HepG2 (cell line): ENCODE measurements at regions not wholly inside any gene's neighbourhood (a gene's known extent, or its start where the extent isn't known, plus 50 kb on each side); places are given as distances from the start of the nearest gene placed in this dataset.

Experiments used
- ATAC-seq: fragments of 200-7000 bp; cut with Tn5 transposase; 3 replicates; pipeline ENCODE4 v1.9.1; 2020; ENCODE audit warnings: mild to moderate bottlenecking, moderate library complexity
- BruUV-seq: library from RNA; stranded (reverse); fragments of 400-500 nt; replicated peaks from 2 replicates; lab custom pipeline; 2021; lab: Mats Ljungman, UMichigan
- CTCF ChIA-PET: fragments of 300-600 bp; formaldehyde crosslinking; extraction: SDS; loops from one replicate; lab custom pipeline; 2021; ENCODE audit warnings: low total read pairs, inconsistent platforms, low intra/inter-chr PET ratio; lab: Yijun Ruan, JAX
- POLR2A ChIA-PET: fragments of 350-600 bp; sonication (Branson Sonifier 250); formaldehyde crosslinking; loops from one replicate; lab custom pipeline; 2020; ENCODE audit warnings: antibody characterized with exemption, inconsistent platforms; lab: Yijun Ruan, JAX
- DNase-seq: peaks from one replicate; pipeline ENCODE4 v3.0.0-alpha.2; 2015; ENCODE audit warnings: low spot score
- FAIRE-seq: peaks from 3 replicates; lab custom pipeline; 2011; peaks lifted over from hg19 to GRCh38; lab: Jason Lieb, UNC
- H2AFZ ChIP-seq: one replicate; pipeline ENCODE4 v1.6.1; 2011; ENCODE audit warnings: low read length, inconsistent platforms
- H3K27ac ChIP-seq: fragments of 300-600 bp; 3 replicates; pipeline ENCODE4 v1.8.0; 2011; ENCODE audit warnings: mixed run types, mild to moderate bottlenecking, mixed read lengths, low read length, inconsistent platforms; ENCODE audit not compliant: insufficient read depth; ENCODE audit errors: extremely low read length
- H3K27me3 ChIP-seq, 2 experiments: fragments of 200-600 bp in 1 of 2; 2 replicates in 1 of 2; 3 replicates in 1 of 2; pipeline versions ENCODE4 v1.6.0 to v1.8.0; 2011; ENCODE audit warnings: low read length in 2 of 2, mild to moderate bottlenecking in 2 of 2, moderate library complexity in 2 of 2, inconsistent platforms in 1 of 2; ENCODE audit not compliant: insufficient read depth in 2 of 2, control insufficient read depth in 1 of 2
- H3K36me3 ChIP-seq, 2 experiments: fragments of 200-600 bp in 1 of 2; replicated peaks in 1 of 2; 2 replicates in 1 of 2; 3 replicates in 1 of 2; pipeline versions ENCODE4 v1.5.1 to v1.8.0; 2011; ENCODE audit warnings: low read length in 2 of 2, inconsistent platforms in 1 of 2; ENCODE audit not compliant: insufficient read depth in 2 of 2, control insufficient read depth in 1 of 2
- H3K4me1 ChIP-seq: 2 replicates; pipeline ENCODE4 v1.5.1; 2012; ENCODE audit warnings: low read length, inconsistent platforms; ENCODE audit not compliant: insufficient read depth
- H3K4me2 ChIP-seq: 2 replicates; pipeline ENCODE4 v1.6.0; 2011; ENCODE audit warnings: low read depth, low read length, inconsistent platforms
- H3K4me3 ChIP-seq, 3 experiments: fragments of 200-600 bp in 1 of 3; sonication (generic), shearing (Covaris generic) in 1 of 3; replicated peaks in 1 of 3; 2 replicates each; pipeline ENCODE4 v1.5.1; 2011 to 2016; ENCODE audit warnings: low read length in 3 of 3, inconsistent platforms in 2 of 3, low read depth in 2 of 3, mild to moderate bottlenecking in 2 of 3, control low read depth in 1 of 3, mixed read lengths in 1 of 3; ENCODE audit not compliant: insufficient read depth in 1 of 3
- H3K79me2 ChIP-seq: one replicate; pipeline ENCODE4 v1.6.1; 2011; ENCODE audit warnings: low read length, inconsistent platforms; ENCODE audit not compliant: insufficient read depth
- H3K9ac ChIP-seq: 2 replicates; pipeline ENCODE4 v1.6.0; 2011; ENCODE audit warnings: mild to moderate bottlenecking, low read depth, low read length, inconsistent platforms; ENCODE audit not compliant: insufficient read depth
- H3K9me3 ChIP-seq: 2 replicates; pipeline ENCODE4 v1.5.1; 2012; ENCODE audit warnings: mild to moderate bottlenecking, low read length
- H4K20me1 ChIP-seq: 2 replicates; pipeline ENCODE4 v1.6.0; 2011; ENCODE audit warnings: inconsistent platforms, mild to moderate bottlenecking, low read length, moderate library complexity; ENCODE audit not compliant: insufficient read depth
- ATF2 ChIP-seq: sonication (generic); formaldehyde crosslinking; IDR thresholded peaks from 2 replicates; pipeline ENCODE4 v1.4.0; 2020; ENCODE audit warnings: missing genetic modification reagents
- ATF7 ChIP-seq, 2 experiments: fragments of 450-650 bp in 1 of 2; sonication (generic) in 1 of 2; formaldehyde crosslinking in 1 of 2; IDR thresholded peaks; 2 replicates each; pipeline versions ENCODE4 v1.4.0 to v1.6.1; 2016 to 2020; ENCODE audit warnings: antibody characterized with exemption in 1 of 2, mild to moderate bottlenecking in 1 of 2, missing genetic modification reagents in 1 of 2
- JDP2 ChIP-seq: sonication (generic); formaldehyde crosslinking; IDR thresholded peaks from 2 replicates; pipeline ENCODE4 v1.8.1; 2022; ENCODE audit warnings: missing genetic modification reagents, borderline replicate concordance
- JUND ChIP-seq: sonication (generic); formaldehyde crosslinking; IDR thresholded peaks from 2 replicates; pipeline ENCODE4 v1.8.0; 2022; ENCODE audit warnings: mild to moderate bottlenecking, missing genetic modification reagents
- KDM4B ChIP-seq: sonication (generic); formaldehyde crosslinking; IDR thresholded peaks from 2 replicates; pipeline ENCODE4 v1.4.0; 2020; ENCODE audit warnings: missing genetic modification reagents
- MTF1 ChIP-seq: sonication (generic); formaldehyde crosslinking; IDR thresholded peaks from 2 replicates; pipeline ENCODE4 v1.5.0; 2020; ENCODE audit warnings: missing genetic modification reagents
- NCOA2 ChIP-seq: sonication (generic); formaldehyde crosslinking; IDR thresholded peaks from 2 replicates; pipeline ENCODE4 v1.8.0; 2022; ENCODE audit warnings: inconsistent platforms
- SIN3A ChIP-seq: IDR thresholded peaks from 2 replicates; pipeline ENCODE4 v1.6.1; 2011; ENCODE audit warnings: low read depth, mild to moderate bottlenecking, control low read depth, low read length, borderline replicate concordance
- SOX5 ChIP-seq: IDR thresholded peaks from 2 replicates; pipeline ENCODE4 v1.6.1; 2016; ENCODE audit warnings: borderline replicate concordance
- TOE1 ChIP-seq: sonication (generic); formaldehyde crosslinking; IDR thresholded peaks from 2 replicates; pipeline ENCODE4 v1.4.0; 2020; ENCODE audit warnings: mild to moderate bottlenecking, missing genetic modification reagents
- XRCC5 ChIP-seq: fragments of 200-400 bp; formaldehyde crosslinking; optimal IDR thresholded peaks from 2 replicates; pipeline ENCODE3; 2017; ENCODE audit warnings: mild to moderate bottlenecking, low read length
- ZFP37 ChIP-seq: sonication (generic); formaldehyde crosslinking; IDR thresholded peaks from 2 replicates; pipeline ENCODE4 v1.4.0; 2020; ENCODE audit warnings: missing genetic modification reagents, borderline replicate concordance
- ZNF136 ChIP-seq: sonication (generic); formaldehyde crosslinking; IDR thresholded peaks from 2 replicates; pipeline ENCODE4 v1.8.1; 2022; ENCODE audit warnings: low read depth, mild to moderate bottlenecking, moderate library complexity, missing genetic modification reagents
- ZNF30 ChIP-seq: sonication (generic); formaldehyde crosslinking; IDR thresholded peaks from 2 replicates; pipeline ENCODE4 v1.5.0; 2020; ENCODE audit warnings: mild to moderate bottlenecking, missing genetic modification reagents
- ZNF446 ChIP-seq: sonication (generic); formaldehyde crosslinking; IDR thresholded peaks from 2 replicates; pipeline ENCODE4 v1.5.0; 2020; ENCODE audit warnings: mild to moderate bottlenecking, missing genetic modification reagents
- ZNF710 ChIP-seq: sonication (generic); formaldehyde crosslinking; IDR thresholded peaks from 2 replicates; pipeline ENCODE4 v1.5.0; 2020; ENCODE audit warnings: mild to moderate bottlenecking, missing genetic modification reagents, borderline replicate concordance
- ZNF75D ChIP-seq: sonication (generic); formaldehyde crosslinking; IDR thresholded peaks from 2 replicates; pipeline ENCODE4 v1.8.1; 2023; ENCODE audit warnings: missing genetic modification reagents, mild to moderate bottlenecking, borderline replicate concordance
- ZNF850 ChIP-seq: sonication (generic); formaldehyde crosslinking; conservative IDR thresholded peaks from 2 replicates; pipeline ENCODE4 v1.9.0; 2021; ENCODE audit warnings: mild to moderate bottlenecking, missing genetic modification reagents
- WGBS: methylation state at CpG from one replicate; pipeline ENCODE4 v1.1.6; 2017; ENCODE audit warnings: low lambda C conversion rate; 5-methylcytosine and 5-hydroxymethylcytosine counted together
- in situ Hi-C: cut with HindIII; loops from 2 replicates; pipeline ENCODE4 v1.10.0; 2017; ENCODE audit warnings: low pct_unique_long_range_greater_than_20kb; ENCODE audit not compliant: extremely low pct_ligation_motif_present
- intact Hi-C: fragments of 100-400 bp; cut with micrococcal nuclease; formaldehyde crosslinking; loops from one replicate; pipeline ENCODE4 v1.10.0; 2022; ENCODE audit not compliant: unreplicated experiment

GRCh38 chr5:51096859-51097258 lies 286.4 kb upstream of the ISL1 start (continued):
- no peak for TF ChIP-seq ZNF850 (CRISPR knock-in tag)
- no peak for TF ChIP-seq NCOA2 (CRISPR knock-in tag)
- TF ChIP-seq KDM4B: no peak
- no peak for TF ChIP-seq ZNF136 (CRISPR knock-in tag)
- no peak for TF ChIP-seq ZNF75D (CRISPR knock-in tag)
- TF ChIP-seq ATF7 (IDR thresholded peaks at IDR 0.05): no peak
- no peak for TF ChIP-seq ATF7 (CRISPR knock-in tag; IDR thresholded peaks at IDR 0.05)
- TF ChIP-seq ATF2 (CRISPR knock-in tag): no peak
- TF ChIP-seq XRCC5: no peak
- TF ChIP-seq JUND (CRISPR knock-in tag): no peak
- TF ChIP-seq, all 625 proteins: peak for 0

GRCh38 chr5:51099173-51099853 lies 283.9 kb upstream of the ISL1 start:
- Histone ChIP-seq H3K27ac (no peak overlapping the region), H2AFZ (no peak overlapping the region), H3K4me2 (no peak overlapping the region), H3K36me3 (no peaks in the 10 kb centered on the region), H3K9me3 (no peaks in the 10 kb centered on the region), H3K4me1 (no peaks in the 10 kb centered on the region), H3K79me2 (no peaks in the 10 kb centered on the region), H3K4me3 (no peak overlapping the region), H3K27me3 (no peaks in the 10 kb centered on the region), H4K20me1 (no peaks in the 10 kb centered on the region), H3K9ac (no peak overlapping the region)
- intact Hi-C loops: no loop called here
- BruUV-seq: no TSS peak
- CTCF ChIA-PET: no interaction called here
- TF ChIP-seq MTF1 (no peak), ZFP37 (CRISPR knock-in tag) (no peak), SIN3A (no peak), ZNF30 (no peak), SOX5 (CRISPR knock-in tag) (no peak), TOE1 (CRISPR knock-in tag) (no peak), ZNF446 (CRISPR knock-in tag) (no peak), ZNF710 (no peak), JDP2 (CRISPR knock-in tag) (no peak)
- FAIRE-seq (no peak), ATAC-seq (no peak), DNase-seq (no peak)
- in situ Hi-C loops: no loop called here
- 13% methylated on average over 6 of the region's 6 CpGs for WGBS
- POLR2A ChIA-PET: no interaction called here
